ENCODE measurements at regions not wholly inside any gene's neighbourhood (a gene's known extent, or its start where the extent isn't known, plus 50 kb on each side); places are given as distances from the start of the nearest gene placed in this dataset.

DNA sequence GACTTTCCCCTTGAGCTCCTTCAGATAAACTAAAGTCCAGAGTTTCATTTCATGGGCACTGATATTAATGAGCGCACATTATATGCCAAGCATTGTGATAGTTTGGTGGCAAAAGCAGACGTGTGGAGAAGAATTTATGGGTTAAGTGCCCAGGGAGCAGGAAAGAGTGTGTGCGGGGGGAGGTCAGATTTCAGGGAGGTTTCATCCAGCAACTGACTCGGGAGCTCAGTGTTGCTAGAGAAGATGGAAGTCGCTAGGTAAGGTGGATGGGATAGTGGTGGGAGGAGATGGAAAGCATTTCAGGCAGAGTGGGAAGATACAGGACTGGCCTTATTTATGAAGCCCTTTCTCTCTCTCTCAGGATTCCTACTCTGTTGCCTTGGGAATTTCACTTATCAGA is 223.0 kb downstream of the SNX10 start:
- no peaks in the 10 kb centered on the region for H3K36me3 ChIP-seq (ENCODE audit: control insufficient read depth, insufficient read depth, low read length)

More for the DNA sequence above, 223.0 kb downstream of the SNX10 start:
- Histone ChIP-seq H4K5ac (ENCODE audit: low read depth, low read length) (no peak overlapping the region), H3K56ac (ENCODE audit: extremely low read depth, insufficient read depth, low read length) (no peak overlapping the region), H3K9ac (ENCODE audit: low read depth, low read length) (no peak overlapping the region), H4K8ac (ENCODE audit: low read depth in 2 of 2, low read length in 2 of 2) (no peak overlapping the region), H3K9me1 (ENCODE audit: insufficient read depth, low read length) (no peaks in the 10 kb centered on the region), H2BK15ac (ENCODE audit: low read depth, low read length) (no peak overlapping the region), H3K4me3 (ENCODE audit: insufficient read depth, low read depth, low read length) (no peak overlapping the region), H2AK5ac (ENCODE audit: low read depth, low read length) (no peak overlapping the region), H3K4me1 (ENCODE audit: control insufficient read depth, insufficient read depth, low read length) (no peaks in the 10 kb centered on the region), H3K9me3 (ENCODE audit: control insufficient read depth, insufficient read depth, low read length) (no peaks in the 10 kb centered on the region), H2AFZ (replicated peaks; ENCODE audit: low read length, poor library complexity) (no peak overlapping the region), H2BK120ac (ENCODE audit: low read depth, low read length) (no peak overlapping the region), H3K27me3 (ENCODE audit: control insufficient read depth, insufficient read depth, low read length) (no peaks in the 10 kb centered on the region; the same call in 1 of the 2 replicates), H3K4ac (ENCODE audit: low read depth, low read length) (no peak overlapping the region), H3K27ac (ENCODE audit: insufficient read depth, low read length) (no peak overlapping the region), H3K79me1 (ENCODE audit: low read depth in 1 of 2, low read length in 2 of 2) (no peaks in the 10 kb centered on the region), H3K14ac (replicated peaks; ENCODE audit: low read depth, low read length) (no peak overlapping the region), H4K20me1 (ENCODE audit: insufficient read depth, low read length) (no peaks in the 10 kb centered on the region), H2BK20ac (ENCODE audit: low read depth, low read length) (no peak overlapping the region), H3K4me2 (ENCODE audit: low read depth, low read length) (no peak overlapping the region), H4K91ac (ENCODE audit: insufficient read depth, low read depth, low read length) (no peak overlapping the region), H2BK5ac (ENCODE audit: low read depth, low read length, poor library complexity, severe bottlenecking) (no peak overlapping the region), H3K23ac (ENCODE audit: low read depth, low read length) (no peak overlapping the region), H3K18ac (ENCODE audit: low read depth, low read length) (no peak overlapping the region), H2AK9ac (replicated peaks; ENCODE audit: low read depth, low read length, poor library complexity) (no peak overlapping the region)
- intact Hi-C loops (cut with micrococcal nuclease) = no loop called here
- in situ Hi-C loops (cut with MboI; ENCODE audit: low sequenced_read_pairs) = no loop called here
- no peak for TF ChIP-seq MXI1 (IDR thresholded peaks at IDR 0.05; ENCODE audit: borderline replicate concordance, low read depth, low read length)
- no peak for TF ChIP-seq CTCF (conservative IDR thresholded peaks at IDR 0.05; ENCODE audit: low read depth, low read length)
- TF ChIP-seq POLR2A (IDR thresholded peaks at IDR 0.05; ENCODE audit: low read depth, low read length) = no peak
- no peak for TF ChIP-seq CHD1 (IDR thresholded peaks at IDR 0.05; ENCODE audit: low read depth, low read length)
- TF ChIP-seq CEBPB (IDR thresholded peaks at IDR 0.05; ENCODE audit: low read depth, low read length) = no peak
- TF ChIP-seq RAD21 (IDR thresholded peaks at IDR 0.05; ENCODE audit: low read length) = no peak
- TF ChIP-seq BHLHE40 (IDR thresholded peaks at IDR 0.05; ENCODE audit: low read depth, low read length) = no peak
- no peak for TF ChIP-seq FOS (IDR thresholded peaks at IDR 0.05; ENCODE audit: low read depth, low read length)
- no peak for TF ChIP-seq NFE2L2 (IDR thresholded peaks at IDR 0.05; ENCODE audit: low read depth, low read length)
- TF ChIP-seq MAFK (IDR thresholded peaks at IDR 0.05; ENCODE audit: low read depth, low read length) = no peak
- DNase-seq (no peak), ATAC-seq (ENCODE audit: low read depth) (no peak)
- POLR2A ChIA-PET (ENCODE audit: unreplicated experiment) = no interaction called here
- no TSS peak for BruUV-seq (replicated peaks)
- WGBS, 2 experiments (ENCODE audit: extremely low coverage in 2 of 2, insufficient read length in 1 of 2) = 67% methylated on average over 3 of the region's 5 CpGs; no CpG with 5 or more reads in 1 of the 2 experiments
- dilution Hi-C loops (cut with HindIII; ENCODE audit: low sequenced_read_pairs, unreplicated experiment) = no loop called here
- CTCF ChIA-PET = no interaction called here
